ENCODE measurements at regions not wholly inside any gene's neighbourhood (a gene's known extent, or its start where the extent isn't known, plus 50 kb on each side); places are given as distances from the start of the nearest gene placed in this dataset.
"Not testable (repeated sequence)": the region's sequence is repeated elsewhere in the genome, so short reads cannot be mapped to it uniquely, and the experiment has no call there.

DNA sequence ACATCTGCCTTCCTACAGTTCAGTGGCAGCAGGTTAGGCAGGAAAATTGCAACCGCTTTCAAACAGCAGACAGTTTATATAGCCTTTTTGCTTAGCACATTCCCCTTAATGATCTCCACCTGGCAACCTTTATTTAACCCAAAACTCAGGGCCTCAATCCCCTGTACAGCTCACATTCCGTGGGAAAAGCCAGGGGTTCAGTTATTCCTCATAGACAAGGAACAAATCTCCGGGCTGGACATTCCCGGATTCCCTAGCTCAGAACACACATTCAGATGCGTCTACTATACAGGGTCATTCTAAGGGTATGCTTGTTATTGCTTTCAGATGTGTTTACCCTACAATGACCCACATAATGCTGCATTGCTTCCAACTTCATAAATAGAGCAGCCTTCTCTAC lies 73.8 kb upstream of the DCN start:
- no peak for DNase-seq (ENCODE audit: low read depth, low spot score)

DNA sequence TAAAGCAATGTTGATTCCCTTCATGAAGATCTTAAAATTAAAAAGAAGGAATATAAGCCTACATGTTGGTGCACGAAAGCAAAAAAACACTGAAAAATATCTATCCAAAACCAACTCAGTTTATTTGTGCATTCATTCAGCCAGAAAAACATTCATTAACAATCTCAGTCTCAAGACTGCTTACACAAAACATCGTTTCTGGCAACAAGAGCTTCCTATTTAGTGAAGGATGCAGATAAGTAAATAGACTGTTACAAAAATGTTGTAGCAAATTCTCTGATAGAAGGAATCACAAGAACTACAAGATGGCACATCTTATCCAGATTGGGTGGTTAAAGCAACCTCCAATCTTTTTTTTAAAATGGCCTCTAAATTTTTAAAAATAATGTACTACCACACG lies 69.7 kb upstream of the DCN start:
- no peak for DNase-seq (ENCODE audit: low read depth, low spot score)

DNA sequence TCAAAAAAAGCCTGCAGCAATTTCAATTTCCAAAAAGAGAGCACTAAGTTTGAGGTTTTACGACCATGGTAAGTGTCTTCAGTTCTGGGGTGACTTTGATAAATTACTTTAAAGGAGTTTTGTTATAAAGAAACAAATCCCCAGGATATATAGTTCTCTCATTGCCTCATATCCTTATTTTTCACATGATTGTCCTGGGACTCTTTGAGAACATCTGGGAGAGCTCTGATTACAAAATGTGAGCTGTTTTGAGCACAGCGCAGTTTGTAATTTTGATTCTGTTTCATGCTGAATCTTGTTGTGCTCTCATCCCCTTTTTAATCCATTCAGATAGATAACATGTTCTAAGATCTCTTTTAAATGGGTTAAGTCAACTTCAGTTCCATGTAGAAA lies 67.7 kb upstream of the DCN start:
- no peak for DNase-seq (ENCODE audit: low read depth, low spot score)

DNA sequence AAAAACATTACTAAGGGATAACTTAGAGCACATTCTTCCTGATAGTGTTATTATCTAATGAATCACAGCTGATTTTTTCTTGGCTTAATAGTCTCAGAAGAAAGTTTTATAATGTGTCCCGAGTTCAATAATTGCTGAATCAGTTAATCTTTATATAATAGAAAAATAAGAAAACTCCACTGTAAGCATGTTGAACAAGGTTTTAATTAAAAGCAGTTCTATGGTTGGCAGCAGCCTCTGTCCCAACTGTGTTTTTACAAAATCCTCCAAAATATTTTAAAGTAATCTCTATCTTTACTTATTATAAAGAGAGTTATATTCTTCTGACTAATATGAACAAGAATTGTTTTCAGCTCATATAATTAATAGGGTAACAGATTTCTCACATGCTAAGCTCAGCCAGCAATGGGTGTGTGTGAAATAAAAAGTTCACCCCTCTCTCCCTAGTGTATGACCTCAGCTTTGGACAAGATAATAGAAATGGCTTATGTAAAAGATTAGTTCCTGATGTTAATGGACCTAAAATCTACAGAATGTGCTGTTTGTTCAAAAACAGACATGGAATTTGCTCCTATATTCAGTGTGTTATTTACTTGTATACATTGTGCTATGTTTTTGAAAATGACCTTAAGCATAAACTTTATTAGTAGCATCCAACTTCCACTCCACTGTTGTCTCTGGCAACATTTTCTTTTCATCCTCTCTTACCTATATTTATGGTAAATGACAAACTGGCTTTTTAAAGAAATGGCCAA lies 67.1 kb upstream of the DCN start:
- DNase-seq (ENCODE audit: low read depth, low spot score), result no peak

DNA sequence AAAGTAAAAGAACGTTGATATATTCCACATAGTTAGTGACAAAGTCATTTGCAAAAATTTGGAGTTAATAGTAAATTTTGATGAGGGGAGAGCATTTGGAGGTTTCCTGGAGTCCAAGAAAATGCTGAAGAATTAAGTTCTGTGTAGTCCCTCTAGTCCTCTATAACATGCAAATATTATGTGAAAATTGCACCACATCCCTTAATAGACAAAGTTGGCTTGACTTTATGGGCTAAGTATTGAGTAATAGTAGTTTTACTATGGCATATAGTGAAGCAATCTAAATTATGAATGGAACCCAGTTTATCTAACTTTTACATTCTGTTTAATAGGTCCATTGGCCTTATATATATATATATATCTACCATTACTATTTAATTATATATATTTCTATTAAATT lies 66.4 kb upstream of the DCN start:
- no peak for DNase-seq (ENCODE audit: low read depth, low spot score)

DNA sequence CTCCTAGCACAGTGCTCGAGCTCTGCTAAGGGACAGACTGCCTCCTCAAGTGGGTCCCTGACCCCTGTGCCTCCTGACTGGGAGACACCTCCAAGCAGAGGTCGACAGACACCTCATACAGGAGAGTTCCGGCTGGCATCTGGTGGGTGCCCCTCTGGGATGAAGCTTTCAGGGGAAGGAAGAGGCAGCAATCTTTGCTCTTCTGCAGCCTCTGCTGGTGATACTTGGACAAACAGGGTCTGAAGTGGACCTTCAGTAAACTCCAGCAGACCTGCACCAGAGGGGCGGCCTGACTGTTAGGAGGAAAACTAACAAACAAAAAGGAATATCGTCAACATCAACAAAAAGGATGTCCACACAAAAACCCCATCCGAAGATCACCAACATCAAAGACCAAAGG lies 60.6 kb upstream of the DCN start:
- DNase-seq (ENCODE audit: low read depth, low spot score), result not testable (repeated sequence)

DNA sequence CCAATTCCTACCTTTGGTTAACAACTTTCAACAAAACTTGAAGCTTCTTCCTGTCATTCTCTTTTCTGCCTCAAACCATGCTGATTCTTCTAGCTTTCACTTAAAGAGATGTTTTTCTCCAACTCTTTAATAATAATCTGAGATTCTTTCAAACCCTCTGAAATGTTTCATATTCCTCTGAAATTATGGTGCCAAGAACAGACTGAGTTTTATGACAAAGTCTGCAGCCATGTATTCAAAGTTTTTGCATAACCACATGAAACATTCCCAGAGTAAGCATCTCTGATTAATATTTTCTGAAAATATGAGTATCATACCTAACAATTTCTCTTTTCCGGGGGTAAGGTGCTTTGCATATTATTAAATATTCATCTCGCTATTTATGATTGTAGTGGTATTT lies 59.1 kb upstream of the DCN start:
- DNase-seq (ENCODE audit: low read depth, low spot score), result no peak

DNA sequence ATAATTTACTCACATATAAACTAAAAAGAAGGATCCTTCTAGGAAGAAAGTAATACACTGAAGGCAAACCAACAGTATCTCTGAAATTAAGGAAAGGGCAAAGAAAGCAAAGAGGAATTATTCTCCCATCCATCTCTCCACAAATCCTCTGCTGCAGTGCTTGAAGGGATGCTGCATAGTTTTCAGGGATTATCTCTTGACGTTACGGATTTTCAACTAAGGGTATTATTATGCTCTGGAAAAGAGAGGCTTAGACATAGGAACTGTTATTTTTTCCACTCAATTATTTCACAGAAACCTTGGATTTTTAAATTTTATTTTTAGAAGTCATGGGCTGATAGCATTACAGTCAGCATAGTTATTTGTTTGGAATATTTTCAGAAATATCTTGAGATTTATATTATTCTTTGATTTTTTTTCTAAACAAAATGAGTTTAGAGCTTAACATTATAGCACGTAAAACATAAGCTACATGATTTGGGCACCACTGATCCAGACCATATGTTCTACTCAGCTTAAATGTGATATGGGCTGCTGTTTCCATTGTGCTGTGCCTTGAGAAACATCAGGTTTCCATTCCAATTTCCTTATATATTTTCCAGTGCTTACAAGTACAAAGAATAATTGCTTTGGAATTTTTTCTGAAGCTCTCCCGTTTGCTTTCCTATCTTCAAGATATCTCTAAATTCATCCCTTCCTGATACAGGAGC lies 57.9 kb upstream of the DCN start:
- DNase-seq (ENCODE audit: low read depth, low spot score), result no peak

DNA sequence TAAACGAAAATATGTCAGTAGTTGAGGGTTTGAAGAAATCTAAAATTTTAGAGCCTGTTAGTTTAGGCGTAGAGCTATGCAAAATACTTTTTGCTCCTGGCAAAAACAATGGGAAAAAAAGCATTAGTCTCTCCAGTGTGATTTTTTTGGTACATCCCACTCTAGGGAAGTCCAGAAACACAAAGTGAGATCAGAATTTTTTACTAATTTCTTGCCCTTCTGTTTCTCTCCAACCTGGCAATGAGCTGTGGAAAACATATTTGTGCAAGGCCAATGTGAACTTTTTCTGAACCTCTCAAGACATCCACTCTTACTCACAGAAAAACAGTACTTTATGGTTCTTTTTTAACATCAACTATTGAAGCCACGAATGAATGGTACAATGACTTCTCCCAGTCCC lies 56.9 kb upstream of the DCN start:
- DNase-seq (ENCODE audit: low read depth, low spot score), result no peak

Measured in smooth muscle cell of the brain vasculature (primary cell).